Osteocyte (in vitro differentiated cells): ENCODE measurements at regions not wholly inside any gene's neighbourhood (a gene's known extent, or its start where the extent isn't known, plus 50 kb on each side); places are given as distances from the start of the nearest gene placed in this dataset.
A peak's percentile ranks its signal among the peaks of the same experiment; 100 is the strongest.
"Not testable (repeated sequence)": the region's sequence is repeated elsewhere in the genome, so short reads cannot be mapped to it uniquely, and the experiment has no call there.

Experiments
- DNase-seq: peaks from one replicate; pipeline ENCODE4 v3.0.0; 2021; ENCODE audit warnings: mixed read lengths; ENCODE audit not compliant: unreplicated experiment; ENCODE audit errors: extremely low spot score
- H3K27ac Mint-ChIP-seq: one replicate; pipeline ENCODE4 v1.8.0; 2021; ENCODE audit warnings: mild to moderate bottlenecking, mixed read lengths; ENCODE audit not compliant: unreplicated experiment
- H3K27me3 Mint-ChIP-seq: one replicate; pipeline ENCODE4 v1.8.0; 2021; ENCODE audit warnings: mixed read lengths; ENCODE audit not compliant: unreplicated experiment
- H3K36me3 Mint-ChIP-seq: one replicate; pipeline ENCODE4 v1.8.0; 2021; ENCODE audit warnings: mixed read lengths; ENCODE audit not compliant: unreplicated experiment
- H3K4me1 Mint-ChIP-seq: one replicate; pipeline ENCODE4 v1.8.0; 2021; ENCODE audit warnings: mixed read lengths; ENCODE audit not compliant: unreplicated experiment
- H3K4me3 Mint-ChIP-seq: one replicate; pipeline ENCODE4 v1.8.0; 2021; ENCODE audit warnings: mild to moderate bottlenecking, moderate library complexity, mixed read lengths; ENCODE audit not compliant: unreplicated experiment
- H3K9me3 Mint-ChIP-seq: one replicate; pipeline ENCODE4 v1.8.0; 2021; ENCODE audit warnings: mixed read lengths; ENCODE audit not compliant: unreplicated experiment
- CTCF ChIP-seq: fragments of 200-600 bp; sonication (generic); IDR thresholded peaks from 2 replicates; pipeline ENCODE4 v1.5.0; 2021; ENCODE audit warnings: antibody characterized with exemption, mild to moderate bottlenecking, moderate library complexity

- Mint-ChIP-seq H3K4me3 (no peak overlapping the region), H3K27me3 (no peaks in the 10 kb centered on the region), H3K27ac (no peak overlapping the region), H3K9me3 (no peaks in the 10 kb centered on the region), H3K4me1 (no peaks in the 10 kb centered on the region), H3K36me3 (no peaks in the 10 kb centered on the region)
- DNase-seq, result no peak
- no peak for TF ChIP-seq CTCF
These were observed 919.5 kb downstream of the DTWD2 start for GRCh38 chr5:118068886-118069285.

GRCh38 chr5:118063836-118064235 lies 924.5 kb downstream of the DTWD2 start:
- not testable (repeated sequence) for H3K36me3 Mint-ChIP-seq, H3K27ac Mint-ChIP-seq, H3K27me3 Mint-ChIP-seq, H3K4me1 Mint-ChIP-seq, H3K4me3 Mint-ChIP-seq, DNase-seq
- H3K9me3 Mint-ChIP-seq, result peaks cover 14% of the 10 kb centered on the region

GRCh38 chr5:118060833-118061232 lies 927.5 kb downstream of the DTWD2 start:
- no peak overlapping the region for H3K27ac Mint-ChIP-seq
- H3K36me3 Mint-ChIP-seq, result no peaks in the 10 kb centered on the region
- TF ChIP-seq CTCF, result peak; percentile 29
- H3K4me3 Mint-ChIP-seq, result no peak overlapping the region
- no peaks in the 10 kb centered on the region for H3K4me1 Mint-ChIP-seq
- peaks cover 14% of the 10 kb centered on the region for H3K9me3 Mint-ChIP-seq
- no peak for DNase-seq
- no peaks in the 10 kb centered on the region for H3K27me3 Mint-ChIP-seq

- no peak for TF ChIP-seq CTCF
- peaks cover 21% of the 10 kb centered on the region for H3K9me3 Mint-ChIP-seq
- H3K27me3 Mint-ChIP-seq, result no peaks in the 10 kb centered on the region
- no peak overlapping the region for H3K4me3 Mint-ChIP-seq
- H3K36me3 Mint-ChIP-seq, result no peaks in the 10 kb centered on the region
- no peak for DNase-seq
- H3K4me1 Mint-ChIP-seq, result no peaks in the 10 kb centered on the region
- H3K27ac Mint-ChIP-seq, result no peak overlapping the region
These were observed 935.8 kb downstream of the DTWD2 start for GRCh38 chr5:118052503-118052902.

GRCh38 chr5:118044169-118044568 lies 944.2 kb downstream of the DTWD2 start:
- H3K4me1 Mint-ChIP-seq, result no peaks in the 10 kb centered on the region
- H3K9me3 Mint-ChIP-seq, result peaks cover 2% of the 10 kb centered on the region
- no peaks in the 10 kb centered on the region for H3K36me3 Mint-ChIP-seq
- H3K4me3 Mint-ChIP-seq, result no peak overlapping the region
- H3K27ac Mint-ChIP-seq, result no peak overlapping the region
- DNase-seq, result no peak
- TF ChIP-seq CTCF, result no peak
- no peaks in the 10 kb centered on the region for H3K27me3 Mint-ChIP-seq

GRCh38 chr5:118043531-118043930 lies 944.8 kb downstream of the DTWD2 start:
- H3K4me1 Mint-ChIP-seq, result no peaks in the 10 kb centered on the region
- H3K36me3 Mint-ChIP-seq, result no peaks in the 10 kb centered on the region
- H3K27me3 Mint-ChIP-seq, result no peaks in the 10 kb centered on the region
- no peaks in the 10 kb centered on the region for H3K9me3 Mint-ChIP-seq
- no peak overlapping the region for H3K4me3 Mint-ChIP-seq
- no peak overlapping the region for H3K27ac Mint-ChIP-seq
- TF ChIP-seq CTCF, result no peak
- no peak for DNase-seq
